Esophagus (tissue), 2 donors: ENCODE measurements at regions not wholly inside any gene's neighbourhood (a gene's known extent, or its start where the extent isn't known, plus 50 kb on each side); places are given as distances from the start of the nearest gene placed in this dataset.
"Not testable (repeated sequence)": the region's sequence is repeated elsewhere in the genome, so short reads cannot be mapped to it uniquely, and the experiment has no call there.

ENCODE experiments used
- H3K27ac ChIP-seq, 2 donors: one replicate each; pipeline ENCODE4 v1.5.1; 2013; ENCODE audit warnings: low read depth in 2 of 2, mild to moderate bottlenecking in 2 of 2, inconsistent platforms in 1 of 2, low read length in 1 of 2, moderate library complexity in 1 of 2
- H3K27me3 ChIP-seq, 2 donors: one replicate each; pipeline ENCODE4 v1.6.1; 2013; ENCODE audit warnings: low read length in 2 of 2, control low read depth in 1 of 2, mild to moderate bottlenecking in 1 of 2; ENCODE audit not compliant: insufficient read depth in 2 of 2, control insufficient read depth in 1 of 2
- H3K36me3 ChIP-seq, 2 donors: one replicate each; pipeline ENCODE4 v1.6.1; 2013; ENCODE audit warnings: low read length in 1 of 2; ENCODE audit not compliant: control insufficient read depth in 2 of 2, insufficient read depth in 2 of 2
- H3K4me1 ChIP-seq, 2 donors: one replicate each; pipeline ENCODE4 v1.6.1; 2013; ENCODE audit warnings: low read length in 1 of 2; ENCODE audit not compliant: control insufficient read depth in 2 of 2, insufficient read depth in 2 of 2
- H3K4me3 ChIP-seq, 2 donors: one replicate each; pipeline ENCODE4 v1.5.1; 2013; ENCODE audit warnings: low read length in 2 of 2, mild to moderate bottlenecking in 2 of 2, low read depth in 1 of 2, moderate library complexity in 1 of 2
- H3K9me3 ChIP-seq, 2 donors: one replicate each; pipeline ENCODE4 v1.6.1; 2013; ENCODE audit warnings: mild to moderate bottlenecking in 2 of 2, low read depth in 1 of 2, low read length in 1 of 2, moderate library complexity in 1 of 2; ENCODE audit not compliant: control insufficient read depth in 2 of 2, insufficient read depth in 1 of 2
- WGBS, 2 donors: extraction: QIAGEN DNeasy Blood & Tissue Kit; methylation state at CpG; one replicate each; pipeline ENCODE4 v1.1.7; 2013; 5-methylcytosine and 5-hydroxymethylcytosine counted together
- donor health status: healthy with polysubstance abuse.
- donor health status: Bipolar disorder and iron deficiency.

DNA sequence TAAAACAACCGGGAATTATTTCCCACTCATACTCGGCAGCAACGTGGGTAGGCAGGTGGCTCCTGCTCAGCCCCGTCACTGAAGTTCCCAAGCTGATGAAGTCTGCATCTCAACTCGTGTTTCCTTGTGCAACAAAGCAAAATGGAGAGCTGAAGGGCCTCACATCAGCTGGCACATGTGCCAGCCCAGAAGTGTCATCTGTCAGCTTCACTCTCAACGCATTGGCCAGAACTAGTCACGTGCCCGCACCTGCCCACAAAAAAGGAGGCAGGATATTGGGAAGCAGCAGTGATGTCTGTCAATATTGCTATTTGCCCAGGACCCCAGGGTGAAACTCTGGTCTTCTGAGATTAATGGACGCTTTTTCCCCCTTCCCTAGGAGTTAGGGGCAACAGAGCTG is 344.0 kb downstream of the BCL11B start:
- H3K27me3 ChIP-seq: no peaks in the 10 kb centered on the region
- no peaks in the 10 kb centered on the region for H3K36me3 ChIP-seq
- WGBS, 2 donors: 93% methylated on average over 9 of the region's 9 CpGs

GRCh38 chr14:98928418-98928817 is 343.6 kb downstream of the BCL11B start:
- H3K27ac ChIP-seq: no peak overlapping the region
- 85 to 91% methylated on average over 8 of the region's 8 CpGs for WGBS, 2 donors
- no peaks in the 10 kb centered on the region for H3K9me3 ChIP-seq
- H3K36me3 ChIP-seq: no peaks in the 10 kb centered on the region
- no peaks in the 10 kb centered on the region for H3K27me3 ChIP-seq
- H3K4me3 ChIP-seq: no peak overlapping the region
- peaks cover 3% of the 10 kb centered on the region in 2 donors for H3K4me1 ChIP-seq

More for the DNA sequence above, 344.0 kb downstream of the BCL11B start:
- Histone ChIP-seq H3K4me1 (peaks cover 3% of the 10 kb centered on the region in 2 donors), H3K4me3 (no peak overlapping the region), H3K27ac (no peak overlapping the region), H3K9me3 (no peaks in the 10 kb centered on the region)

- H3K4me3 ChIP-seq: no peak overlapping the region
- no peak overlapping the region for H3K27ac ChIP-seq
- peaks cover 3% of the 10 kb centered on the region in 2 donors for H3K4me1 ChIP-seq
Observed at GRCh38 chr14:98931126-98931525, 340.9 kb downstream of the BCL11B start.

DNA sequence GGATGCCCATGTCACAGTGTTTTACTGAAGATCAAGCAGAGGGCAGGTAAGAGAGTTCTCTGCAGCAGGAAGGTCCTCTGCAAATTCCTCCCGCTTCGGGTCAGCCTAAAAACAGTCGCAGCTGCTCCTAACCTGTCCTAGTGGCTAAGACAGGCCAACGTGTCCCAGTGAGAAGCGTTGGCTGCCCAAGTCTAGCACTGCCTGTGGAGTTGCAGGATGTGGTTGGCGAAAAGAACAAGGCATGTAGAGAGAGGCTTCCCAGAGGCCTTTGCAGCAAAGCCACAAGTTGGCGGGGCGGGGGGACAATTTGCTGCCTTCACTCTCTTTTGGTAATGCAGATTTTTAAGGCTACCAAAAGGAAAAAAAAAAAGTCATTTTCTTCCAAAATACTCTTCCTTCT is 340.1 kb downstream of the BCL11B start:
- Histone ChIP-seq H3K27me3 (no peaks in the 10 kb centered on the region), H3K27ac (no peak overlapping the region), H3K9me3 (no peaks in the 10 kb centered on the region), H3K4me1 (no peaks in the 10 kb centered on the region), H3K4me3 (no peak overlapping the region), H3K36me3 (no peaks in the 10 kb centered on the region)
- 83 to 88% methylated on average over 8 of the region's 8 CpGs for WGBS, 2 donors

More at GRCh38 chr14:98931126-98931525, 340.9 kb downstream of the BCL11B start:
- no peaks in the 10 kb centered on the region for H3K9me3 ChIP-seq
- no peaks in the 10 kb centered on the region for H3K27me3 ChIP-seq
- H3K36me3 ChIP-seq: no peaks in the 10 kb centered on the region

DNA sequence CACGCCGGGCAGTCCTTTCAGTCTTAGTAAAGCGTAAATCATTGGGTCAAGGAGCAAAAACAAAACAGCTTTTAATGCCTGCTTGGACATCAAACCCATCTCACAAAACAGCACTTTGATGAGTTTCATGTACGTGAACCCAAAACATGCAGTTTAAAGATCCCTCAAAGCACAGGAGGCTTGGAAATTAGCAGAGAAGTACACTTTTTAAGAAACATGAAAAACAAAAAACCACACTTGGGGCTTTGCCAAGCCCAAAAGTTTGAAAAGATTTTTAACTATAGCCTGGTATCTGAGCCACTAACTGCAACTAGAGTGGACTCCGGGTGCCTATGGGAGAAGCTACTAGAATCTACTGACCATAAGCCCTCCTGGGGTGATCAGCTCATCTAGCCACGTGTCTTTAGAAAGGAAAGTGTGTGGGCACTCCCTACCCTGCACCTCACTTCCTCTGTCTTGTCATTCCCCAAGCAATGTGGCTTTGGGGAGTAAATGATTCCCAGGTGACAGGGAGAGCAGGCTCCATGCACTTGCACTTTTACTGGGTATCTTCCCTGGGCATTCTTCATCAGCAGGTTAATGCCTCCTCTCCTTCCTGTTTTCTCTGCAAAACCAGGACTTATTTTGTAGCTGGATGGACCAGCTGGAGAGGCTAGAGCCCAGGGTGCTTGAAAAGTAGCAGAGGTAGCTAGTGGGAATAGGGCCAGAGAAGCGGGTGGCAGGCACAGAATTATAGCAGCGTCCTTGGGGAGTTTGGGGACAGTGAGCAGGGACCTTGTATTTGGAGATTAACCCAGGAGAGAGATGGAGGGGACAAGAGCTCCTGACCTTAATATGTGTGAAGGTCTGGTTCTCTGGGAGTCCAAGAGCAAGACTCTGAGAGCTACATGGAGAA is 339.3 kb downstream of the BCL11B start:
- Histone ChIP-seq H3K27me3 (no peaks in the 10 kb centered on the region), H3K27ac (no peak overlapping the region), H3K36me3 (no peaks in the 10 kb centered on the region), H3K4me1 (no peaks in the 10 kb centered on the region), H3K9me3 (no peaks in the 10 kb centered on the region), H3K4me3 (no peak overlapping the region)
- WGBS, 2 donors: 75 to 78% methylated on average over 8 of the region's 8 CpGs

DNA sequence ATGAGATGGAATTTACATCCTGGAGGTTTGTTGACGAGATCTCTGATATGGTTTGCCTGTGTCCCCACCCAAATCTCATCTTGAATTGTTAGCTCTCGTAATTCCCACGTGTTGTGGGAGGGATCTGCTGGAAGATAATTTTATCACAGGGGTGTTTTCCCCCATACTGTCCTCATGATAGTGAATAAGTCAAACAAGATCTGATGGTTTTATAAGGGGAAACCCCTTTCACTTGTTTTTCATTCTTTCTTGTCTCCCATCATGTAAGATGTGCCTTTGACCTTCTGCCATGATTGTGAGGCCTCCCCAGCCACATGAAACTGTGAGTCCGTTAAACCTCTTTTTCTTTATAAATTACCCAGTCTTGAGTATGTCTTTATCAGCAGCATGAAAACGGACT is 337.4 kb downstream of the BCL11B start:
- not testable (repeated sequence) for H3K9me3 ChIP-seq, H3K27ac ChIP-seq, H3K4me3 ChIP-seq, H3K27me3 ChIP-seq, H3K4me1 ChIP-seq, H3K36me3 ChIP-seq
- WGBS, 2 donors: 84 to 85% methylated on average over 5 of the region's 5 CpGs

DNA sequence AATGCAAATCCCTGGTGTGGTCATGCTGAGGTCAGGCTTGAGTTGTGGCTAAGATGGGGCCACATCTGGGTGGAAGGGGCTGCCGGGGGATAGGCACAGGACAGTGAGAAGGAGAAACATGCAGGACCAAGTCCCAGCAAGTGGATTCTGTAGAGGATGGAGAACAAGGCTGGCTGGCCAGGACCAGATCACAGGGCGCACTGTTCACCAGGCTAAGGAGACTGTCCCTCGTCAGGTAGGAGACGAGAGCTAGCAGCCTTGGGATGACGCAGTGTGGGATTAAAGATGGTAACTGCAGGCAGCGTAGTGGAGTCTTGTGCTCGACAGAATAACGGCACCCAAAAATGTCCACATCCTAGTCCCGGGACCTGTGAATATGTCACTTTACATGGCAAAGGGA is 336.1 kb downstream of the BCL11B start:
- Histone ChIP-seq H3K36me3 (no peaks in the 10 kb centered on the region), H3K4me3 (no peak overlapping the region), H3K9me3 (no peaks in the 10 kb centered on the region), H3K27ac (no peak overlapping the region), H3K4me1 (no peaks in the 10 kb centered on the region), H3K27me3 (no peaks in the 10 kb centered on the region)
- whole genome bisulfite sequencing, 2 donors: 94 to 97% methylated on average over 9 of the region's 9 CpGs

DNA sequence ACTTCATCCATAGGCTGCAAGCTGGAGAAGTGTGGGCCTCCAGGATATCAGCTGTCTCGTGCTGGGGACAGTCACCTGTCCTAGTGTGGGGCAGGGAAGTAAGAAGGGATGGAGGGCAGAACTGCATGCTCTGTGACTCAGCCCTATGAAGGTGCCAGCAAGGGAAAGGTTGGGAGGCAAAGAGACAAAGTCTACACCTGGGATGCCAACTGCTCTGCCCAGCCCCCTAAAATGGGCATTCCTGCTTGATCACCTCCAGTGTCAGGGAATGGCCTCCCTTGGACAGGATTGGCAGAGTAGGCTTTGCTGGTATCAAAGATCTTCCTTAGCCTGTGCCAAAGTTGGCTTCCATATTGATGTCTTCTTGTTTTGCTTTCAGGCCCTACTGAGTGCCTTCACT is 335.0 kb downstream of the BCL11B start:
- Histone ChIP-seq H3K4me1 (no peaks in the 10 kb centered on the region), H3K9me3 (no peaks in the 10 kb centered on the region), H3K27me3 (no peaks in the 10 kb centered on the region), H3K27ac (no peak overlapping the region), H3K4me3 (no peak overlapping the region), H3K36me3 (no peaks in the 10 kb centered on the region)
- WGBS, 2 donors: 80 to 88% methylated on average over 1 of the region's 1 CpG

- WGBS, 2 donors: 89 to 93% methylated on average over 6 of the region's 6 CpGs
Observed at GRCh38 chr14:98937712-98938505, 334.1 kb downstream of the BCL11B start.

More at GRCh38 chr14:98937712-98938505, 334.1 kb downstream of the BCL11B start:
- no peaks in the 10 kb centered on the region for H3K4me1 ChIP-seq
- H3K27me3 ChIP-seq: no peaks in the 10 kb centered on the region
- H3K9me3 ChIP-seq: no peaks in the 10 kb centered on the region
- H3K4me3 ChIP-seq: no peak overlapping the region
- H3K36me3 ChIP-seq: no peaks in the 10 kb centered on the region
- H3K27ac ChIP-seq: no peak overlapping the region
